ENCODE measurements at regions not wholly inside any gene's neighbourhood (a gene's known extent, or its start where the extent isn't known, plus 50 kb on each side); places are given as distances from the start of the nearest gene placed in this dataset.

GRCh38 chr10:14384116-14384730, 53.5 kb upstream of the FRMD4A start:
- no peak overlapping the region for H3K27ac ChIP-seq
- no peaks in the 10 kb centered on the region for H3K36me3 ChIP-seq (ENCODE audit: insufficient read depth in 1 of 2, low read depth in 1 of 2)
- DNase-seq (no peak), ATAC-seq (no peak)
- intact Hi-C loops (cut with DNase I) = no loop called here
- 74 to 95% (median 93%) methylated on average over 3 of the region's 3 CpGs for WGBS, 3 donors
- peaks cover 0 to 4% (median 2%) of the 10 kb centered on the region in 3 donors for H3K27me3 ChIP-seq (ENCODE audit: insufficient read depth in 3 of 3, low read length in 2 of 3)
- TF ChIP-seq CTCF (IDR thresholded peaks at IDR 0.05) = no peak
- no peaks in the 10 kb centered on the region for H3K9me3 ChIP-seq
- no peak overlapping the region for H3K4me3 ChIP-seq
- H3K4me1 ChIP-seq = no peaks in the 10 kb centered on the region

- H3K27ac ChIP-seq = no peak overlapping the region
- H3K4me3 ChIP-seq = no peak overlapping the region
- intact Hi-C loops (cut with DNase I) = no loop called here
- no peaks in the 10 kb centered on the region for H3K36me3 ChIP-seq (ENCODE audit: insufficient read depth in 1 of 2, low read depth in 1 of 2)
- no peaks in the 10 kb centered on the region for H3K9me3 ChIP-seq
- no peaks in the 10 kb centered on the region for H3K4me1 ChIP-seq
- TF ChIP-seq CTCF (IDR thresholded peaks at IDR 0.05) = no peak
- no peak for DNase-seq
- peaks cover 0 to 4% (median 2%) of the 10 kb centered on the region in 3 donors for H3K27me3 ChIP-seq (ENCODE audit: insufficient read depth in 3 of 3, low read length in 2 of 3)
- 55 to 74% (median 56%) methylated on average over 7 of the region's 7 CpGs for WGBS, 3 donors
- ATAC-seq = no peak
Measured at GRCh38 chr10:14383266-14383665, 52.5 kb upstream of the FRMD4A start.

GRCh38 chr10:14382531-14382930, 51.8 kb upstream of the FRMD4A start:
- Histone ChIP-seq H3K27ac (no peak overlapping the region), H3K4me3 (no peak overlapping the region), H3K9me3 (no peaks in the 10 kb centered on the region), H3K27me3 (ENCODE audit: insufficient read depth in 3 of 3, low read length in 2 of 3) (peaks cover 0 to 4% (median 2%) of the 10 kb centered on the region in 3 donors), H3K36me3 (ENCODE audit: insufficient read depth in 1 of 2, low read depth in 1 of 2) (no peaks in the 10 kb centered on the region), H3K4me1 (no peaks in the 10 kb centered on the region)
- no peak for ATAC-seq
- WGBS, 3 donors = 50 to 71% (median 62%) methylated on average over 2 of the region's 2 CpGs
- intact Hi-C loops (cut with DNase I) = no loop called here
- no peak for TF ChIP-seq CTCF (IDR thresholded peaks at IDR 0.05)
- no peak for DNase-seq

GRCh38 chr10:14382022-14382421, 51.3 kb upstream of the FRMD4A start:
- intact Hi-C loops (cut with DNase I) = no loop called here
- peaks cover 0 to 4% (median 2%) of the 10 kb centered on the region in 3 donors for H3K27me3 ChIP-seq (ENCODE audit: insufficient read depth in 3 of 3, low read length in 2 of 3)
- H3K4me1 ChIP-seq = no peaks in the 10 kb centered on the region
- DNase-seq (no peak), ATAC-seq (no peak)
- H3K27ac ChIP-seq = no peak overlapping the region
- no peaks in the 10 kb centered on the region for H3K36me3 ChIP-seq (ENCODE audit: insufficient read depth in 1 of 2, low read depth in 1 of 2)
- no peak for TF ChIP-seq CTCF (IDR thresholded peaks at IDR 0.05)
- no peaks in the 10 kb centered on the region for H3K9me3 ChIP-seq
- WGBS, 3 donors = 42 to 65% (median 48%) methylated on average over 5 of the region's 5 CpGs
- H3K4me3 ChIP-seq = no peak overlapping the region

- H3K4me3 ChIP-seq = no peak overlapping the region
- H3K27ac ChIP-seq = no peak overlapping the region
- no peak for TF ChIP-seq CTCF (IDR thresholded peaks at IDR 0.05)
- H3K36me3 ChIP-seq (ENCODE audit: insufficient read depth in 1 of 2, low read depth in 1 of 2) = no peaks in the 10 kb centered on the region
- peaks cover 0 to 4% (median 2%) of the 10 kb centered on the region in 3 donors for H3K27me3 ChIP-seq (ENCODE audit: insufficient read depth in 3 of 3, low read length in 2 of 3)
- no peaks in the 10 kb centered on the region for H3K4me1 ChIP-seq
- H3K9me3 ChIP-seq = no peaks in the 10 kb centered on the region
- DNase-seq (no peak), ATAC-seq (no peak)
- intact Hi-C loops (cut with DNase I) = no loop called here
- 73 to 90% (median 83%) methylated on average over 2 of the region's 2 CpGs for WGBS, 3 donors
Measured at GRCh38 chr10:14381475-14381874, 50.8 kb upstream of the FRMD4A start.

Measured in psoas muscle (tissue), 7 donors.